Thyroid gland (tissue), 4 donors: ENCODE measurements at regions not wholly inside any gene's neighbourhood (a gene's known extent, or its start where the extent isn't known, plus 50 kb on each side); places are given as distances from the start of the nearest gene placed in this dataset.

Source experiments
- DNase-seq, 2 donors: peaks; one replicate each; pipeline ENCODE4 v3.0.0-alpha.2; 2019
- H3K27ac ChIP-seq, 3 donors: fragments of 200-600 bp; sonication (generic); 1 replicate in 2 of 3; 2 replicates in 1 of 3; pipeline ENCODE4 v1.5.1; 2016 to 2019; ENCODE audit warnings: mild to moderate bottlenecking in 1 of 3, moderate library complexity in 1 of 3
- H3K27me3 ChIP-seq: fragments of 200-600 bp; sonication (generic); one replicate; pipeline ENCODE4 v1.5.1; 2019
- H3K36me3 ChIP-seq, 2 donors: fragments of 200-600 bp; sonication (generic); one replicate each; pipeline ENCODE4 v1.5.1; 2016 to 2019
- H3K4me1 ChIP-seq, 2 donors: fragments of 200-600 bp; sonication (generic); one replicate each; pipeline ENCODE4 v1.5.1; 2017 to 2019
- H3K4me3 ChIP-seq, 3 donors: fragments of 200-600 bp; sonication (generic); replicated peaks in 1 of 3; 1 replicate in 2 of 3; 2 replicates in 1 of 3; pipeline ENCODE4 v1.5.1; 2016; ENCODE audit warnings: mild to moderate bottlenecking in 1 of 3
- H3K9me3 ChIP-seq: fragments of 200-600 bp; sonication (generic); one replicate; pipeline ENCODE4 v1.5.1; 2017
- POLR2A ChIP-seq, 2 donors: fragments of 450-650 bp; IDR thresholded peaks; one replicate each; pipeline ENCODE4 v1.6.1; 2017; ENCODE audit warnings: antibody characterized with exemption in 2 of 2, mild to moderate bottlenecking in 2 of 2, moderate library complexity in 1 of 2
- WGBS, 2 donors: methylation state at CpG; one replicate each; pipeline ENCODE4 v1.1.5; 2017; 5-methylcytosine and 5-hydroxymethylcytosine counted together
- intact Hi-C: fragments of 100-400 bp; cut with DNase I; formaldehyde crosslinking; loops from one replicate; pipeline ENCODE4 v1.15.1; 2023
- TF ChIP-seq, protein P1 (sequence below), 6 experiments: fragments of 200-600 bp in 3 of 6; fragments of 450-650 bp in 3 of 6; sonication (generic) in 3 of 6; IDR thresholded peaks; one replicate each; pipeline ENCODE4 v1.5.1; 2016 to 2019; ENCODE audit warnings: antibody characterized with exemption in 6 of 6, mild to moderate bottlenecking in 2 of 6, inconsistent platforms in 1 of 6, moderate library complexity in 1 of 6

DNA sequence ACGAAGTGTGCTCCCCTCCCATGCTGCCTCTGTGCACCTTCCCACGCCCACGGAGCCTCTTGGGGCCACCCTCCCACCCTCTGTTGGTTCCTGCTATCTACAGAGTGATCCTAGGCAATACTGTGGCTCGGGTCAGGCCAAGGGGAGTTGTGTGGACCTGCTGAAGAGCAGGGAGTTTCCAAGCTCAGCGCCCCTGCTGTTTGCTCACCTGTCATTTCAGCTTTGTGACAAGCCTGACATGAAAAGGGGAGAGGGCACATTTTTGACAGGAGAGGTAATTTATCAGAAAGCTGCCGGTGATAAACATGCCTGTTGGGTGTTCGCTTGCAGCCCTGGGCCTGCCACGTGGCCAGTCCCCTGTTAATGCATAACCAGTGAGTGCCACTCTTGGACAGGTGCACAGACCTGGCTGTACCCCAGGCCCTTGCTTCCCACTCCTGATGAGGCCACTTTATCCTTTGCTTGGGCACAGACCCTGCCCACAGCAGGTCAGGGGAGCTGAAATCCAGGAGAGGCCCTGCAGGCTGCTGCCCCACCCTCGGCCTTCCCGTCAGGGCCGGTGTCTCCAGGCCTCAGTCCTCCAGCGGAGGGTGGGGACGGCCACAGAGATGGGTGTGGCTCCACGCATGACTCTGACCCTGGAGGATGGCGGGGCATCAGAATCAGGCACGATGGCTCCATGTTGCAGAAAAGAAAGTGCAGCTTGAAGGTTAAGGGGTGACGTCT lies 201.5 kb upstream of the GPR12 start:
- Histone ChIP-seq H3K4me1 (no peaks in the 10 kb centered on the region), H3K9me3 (no peaks in the 10 kb centered on the region), H3K27ac (no peak overlapping the region), H3K27me3 (no peaks in the 10 kb centered on the region), H3K4me3 (no peak overlapping the region), H3K36me3 (no peaks in the 10 kb centered on the region)
- no peak for DNase-seq
- intact Hi-C loops = no loop called here
- 78 to 83% methylated on average over 17 of the region's 17 CpGs for WGBS, 2 donors
- no peak for TF ChIP-seq POLR2A (IDR thresholded peaks at IDR 0.05)
- TF ChIP-seq, protein P1, sequence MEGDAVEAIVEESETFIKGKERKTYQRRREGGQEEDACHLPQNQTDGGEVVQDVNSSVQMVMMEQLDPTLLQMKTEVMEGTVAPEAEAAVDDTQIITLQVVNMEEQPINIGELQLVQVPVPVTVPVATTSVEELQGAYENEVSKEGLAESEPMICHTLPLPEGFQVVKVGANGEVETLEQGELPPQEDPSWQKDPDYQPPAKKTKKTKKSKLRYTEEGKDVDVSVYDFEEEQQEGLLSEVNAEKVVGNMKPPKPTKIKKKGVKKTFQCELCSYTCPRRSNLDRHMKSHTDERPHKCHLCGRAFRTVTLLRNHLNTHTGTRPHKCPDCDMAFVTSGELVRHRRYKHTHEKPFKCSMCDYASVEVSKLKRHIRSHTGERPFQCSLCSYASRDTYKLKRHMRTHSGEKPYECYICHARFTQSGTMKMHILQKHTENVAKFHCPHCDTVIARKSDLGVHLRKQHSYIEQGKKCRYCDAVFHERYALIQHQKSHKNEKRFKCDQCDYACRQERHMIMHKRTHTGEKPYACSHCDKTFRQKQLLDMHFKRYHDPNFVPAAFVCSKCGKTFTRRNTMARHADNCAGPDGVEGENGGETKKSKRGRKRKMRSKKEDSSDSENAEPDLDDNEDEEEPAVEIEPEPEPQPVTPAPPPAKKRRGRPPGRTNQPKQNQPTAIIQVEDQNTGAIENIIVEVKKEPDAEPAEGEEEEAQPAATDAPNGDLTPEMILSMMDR (IDR thresholded peaks at IDR 0.05) = no peak

DNA sequence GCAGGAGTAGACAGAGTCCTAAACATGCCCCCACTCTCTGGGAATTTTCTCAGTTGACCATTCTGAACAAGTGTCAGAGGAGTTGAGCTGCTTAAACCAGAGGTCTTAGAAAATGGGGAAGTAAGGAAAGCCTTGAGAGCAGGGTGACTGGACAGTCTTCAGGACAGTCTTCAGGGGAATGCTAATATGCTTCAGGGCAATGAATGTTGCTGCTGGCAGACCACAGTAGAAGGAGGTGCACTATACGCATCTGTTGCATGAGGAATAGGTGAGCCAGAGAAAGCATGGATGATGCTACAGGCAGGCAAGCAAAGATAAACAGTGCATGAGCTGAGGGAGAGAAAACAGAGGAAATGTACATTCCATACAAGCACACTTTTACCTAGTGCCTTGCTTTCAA lies 196.6 kb upstream of the GPR12 start:
- H3K27ac ChIP-seq = no peak overlapping the region
- H3K36me3 ChIP-seq = no peaks in the 10 kb centered on the region
- intact Hi-C loops = no loop called here
- no peak for DNase-seq
- H3K9me3 ChIP-seq = no peaks in the 10 kb centered on the region
- TF ChIP-seq POLR2A (IDR thresholded peaks at IDR 0.05) = no peak
- TF ChIP-seq, protein P1 (IDR thresholded peaks at IDR 0.05) = no peak
- WGBS, 2 donors = 26 to 44% methylated on average over 1 of the region's 1 CpG
- H3K4me3 ChIP-seq = no peak overlapping the region
- H3K4me1 ChIP-seq = no peaks in the 10 kb centered on the region
- no peaks in the 10 kb centered on the region for H3K27me3 ChIP-seq

DNA sequence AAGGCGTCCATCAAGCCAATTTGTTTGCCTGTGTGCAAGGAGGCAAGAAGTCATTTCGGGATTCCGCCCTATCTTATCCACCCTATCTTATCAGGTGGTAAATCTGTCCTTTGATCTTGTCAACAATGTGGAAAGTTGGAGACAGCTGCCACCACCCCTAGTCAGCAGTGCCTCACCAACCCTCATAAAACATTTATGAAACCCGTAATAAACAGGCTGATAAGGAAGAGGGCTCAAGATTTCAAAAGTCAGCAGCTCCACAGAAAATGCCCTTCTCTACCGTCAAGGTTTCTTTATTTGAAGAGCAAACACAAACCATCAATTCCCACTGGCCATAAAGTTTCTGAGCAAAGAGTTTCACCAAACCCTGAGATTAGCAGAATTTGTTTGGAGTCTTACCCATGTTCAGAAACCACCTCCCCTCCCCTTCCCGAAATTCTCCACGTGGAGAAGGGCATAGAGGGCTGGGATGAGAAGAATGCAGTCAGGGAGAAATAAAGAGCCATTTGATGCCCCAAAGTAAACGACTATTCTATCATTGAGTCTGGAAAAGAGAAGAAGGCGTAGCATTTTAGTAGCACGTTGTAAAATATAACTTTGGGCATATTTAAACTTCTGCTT lies 196.0 kb upstream of the GPR12 start:
- Histone ChIP-seq H3K36me3 (no peaks in the 10 kb centered on the region), H3K4me3 (no peak overlapping the region), H3K27me3 (no peaks in the 10 kb centered on the region), H3K9me3 (no peaks in the 10 kb centered on the region), H3K4me1 (no peaks in the 10 kb centered on the region), H3K27ac (no peak overlapping the region)
- 38 to 44% methylated on average over 10 of the region's 10 CpGs for WGBS, 2 donors
- no peak for DNase-seq
- intact Hi-C loops = no loop called here
- TF ChIP-seq, protein P1 (IDR thresholded peaks at IDR 0.05) = no peak
- TF ChIP-seq POLR2A (IDR thresholded peaks at IDR 0.05) = no peak

DNA sequence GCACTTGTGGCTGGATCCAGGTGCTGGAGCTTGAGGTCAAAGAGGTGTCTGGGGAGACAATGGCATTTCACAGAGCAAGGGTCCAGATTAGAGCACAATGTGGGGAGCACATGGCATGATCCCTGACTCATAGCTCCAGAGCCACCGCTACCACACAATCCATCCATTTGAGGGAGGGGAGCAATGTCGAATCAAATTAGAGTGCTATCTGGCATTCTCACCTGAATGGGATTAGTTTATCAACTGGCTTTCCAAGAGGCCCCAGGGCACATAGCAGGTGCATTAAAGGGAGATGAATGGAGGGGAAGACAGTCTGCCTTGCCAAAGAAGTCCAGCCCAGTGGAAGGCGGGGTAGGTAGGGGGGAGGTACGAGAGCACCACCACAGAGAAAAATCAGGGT lies 194.4 kb upstream of the GPR12 start:
- 67 to 70% methylated on average over 4 of the region's 4 CpGs for WGBS, 2 donors
- TF ChIP-seq POLR2A (IDR thresholded peaks at IDR 0.05) = no peak
- TF ChIP-seq, protein P1 (IDR thresholded peaks at IDR 0.05) = no peak
- Histone ChIP-seq H3K9me3 (no peaks in the 10 kb centered on the region), H3K27me3 (no peaks in the 10 kb centered on the region), H3K27ac (no peak overlapping the region), H3K4me1 (no peaks in the 10 kb centered on the region), H3K4me3 (no peak overlapping the region), H3K36me3 (no peaks in the 10 kb centered on the region)
- DNase-seq = no peak
- intact Hi-C loops = no loop called here

DNA sequence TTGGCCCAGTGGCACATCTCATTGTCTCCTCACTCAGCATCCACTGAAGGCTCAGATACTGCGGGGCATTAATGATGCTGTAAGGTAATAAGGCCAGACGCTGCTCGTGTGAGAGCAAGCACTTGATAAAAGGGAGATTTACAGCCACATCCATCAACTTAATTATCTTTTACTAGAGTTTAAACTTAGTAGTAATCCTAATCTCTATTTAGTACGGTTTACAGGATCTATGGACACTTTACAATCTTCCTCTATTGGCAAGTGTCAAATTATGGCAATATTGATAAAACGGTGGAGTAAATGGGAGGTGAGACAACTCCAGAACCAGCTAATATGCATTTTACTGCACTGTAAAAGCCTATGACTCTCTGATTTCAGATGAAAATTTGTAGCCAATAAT lies 192.7 kb upstream of the GPR12 start:
- Histone ChIP-seq H3K4me1 (no peaks in the 10 kb centered on the region), H3K27me3 (no peaks in the 10 kb centered on the region), H3K27ac (no peak overlapping the region), H3K36me3 (no peaks in the 10 kb centered on the region), H3K4me3 (no peak overlapping the region), H3K9me3 (no peaks in the 10 kb centered on the region)
- 86 to 89% methylated on average over 5 of the region's 5 CpGs for WGBS, 2 donors
- TF ChIP-seq, protein P1 (IDR thresholded peaks at IDR 0.05) = no peak
- no peak for TF ChIP-seq POLR2A (IDR thresholded peaks at IDR 0.05)
- DNase-seq = no peak
- intact Hi-C loops = no loop called here
